SK-N-SH treated with all-trans-retinoic acid at 6 μM for 48 hours (cell line): ENCODE measurements at regions not wholly inside any gene's neighbourhood (a gene's known extent, or its start where the extent isn't known, plus 50 kb on each side); places are given as distances from the start of the nearest gene placed in this dataset.

Experiments used
- ARNTL ChIP-seq: fragments of 450-650 bp; formaldehyde crosslinking; IDR thresholded peaks from 2 replicates; pipeline ENCODE4 v1.5.0; 2020; ENCODE audit warnings: low read depth, mild to moderate bottlenecking, moderate library complexity, borderline replicate concordance
- ESRRG ChIP-seq: fragments of 250-450 bp; sonication (Bioruptor Pico); IDR thresholded peaks from 2 replicates; pipeline ENCODE4 v1.6.1; 2021; ENCODE audit warnings: mild to moderate bottlenecking
- GLIS3 ChIP-seq: fragments of 250-450 bp; sonication (Bioruptor Pico); IDR thresholded peaks from 2 replicates; pipeline ENCODE4 v1.5.0; 2020; ENCODE audit warnings: mild to moderate bottlenecking, moderate library complexity
- ISL1 ChIP-seq: fragments of 250-450 bp; sonication (Bioruptor Pico); IDR thresholded peaks from 2 replicates; pipeline ENCODE4 v2.1.2; 2022; ENCODE audit warnings: mild to moderate bottlenecking, moderate library complexity
- ZNF565 ChIP-seq: fragments of 450-650 bp; formaldehyde crosslinking; conservative IDR thresholded peaks from 2 replicates; pipeline ENCODE4 v1.5.0; 2020; ENCODE audit warnings: low read depth, mild to moderate bottlenecking, moderate library complexity
- TF ChIP-seq, protein P1 (sequence below): fragments of 250-450 bp; sonication (Bioruptor Pico); IDR thresholded peaks from 2 replicates; pipeline ENCODE4 v1.5.1; 2021; ENCODE audit warnings: mild to moderate bottlenecking, moderate library complexity

GRCh38 chr5:91742550-91742949 lies 359.4 kb upstream of the ARRDC3 start:
- TF ChIP-seq, protein P1, sequence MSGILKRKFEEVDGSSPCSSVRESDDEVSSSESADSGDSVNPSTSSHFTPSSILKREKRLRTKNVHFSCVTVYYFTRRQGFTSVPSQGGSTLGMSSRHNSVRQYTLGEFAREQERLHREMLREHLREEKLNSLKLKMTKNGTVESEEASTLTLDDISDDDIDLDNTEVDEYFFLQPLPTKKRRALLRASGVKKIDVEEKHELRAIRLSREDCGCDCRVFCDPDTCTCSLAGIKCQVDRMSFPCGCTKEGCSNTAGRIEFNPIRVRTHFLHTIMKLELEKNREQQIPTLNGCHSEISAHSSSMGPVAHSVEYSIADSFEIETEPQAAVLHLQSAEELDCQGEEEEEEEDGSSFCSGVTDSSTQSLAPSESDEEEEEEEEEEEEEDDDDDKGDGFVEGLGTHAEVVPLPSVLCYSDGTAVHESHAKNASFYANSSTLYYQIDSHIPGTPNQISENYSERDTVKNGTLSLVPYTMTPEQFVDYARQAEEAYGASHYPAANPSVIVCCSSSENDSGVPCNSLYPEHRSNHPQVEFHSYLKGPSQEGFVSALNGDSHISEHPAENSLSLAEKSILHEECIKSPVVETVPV: no peak
- no peak for TF ChIP-seq GLIS3 (CRISPR knock-in tag)
- no peak for TF ChIP-seq ISL1 (CRISPR knock-in tag)
- no peak for TF ChIP-seq ARNTL (CRISPR knock-in tag)
- TF ChIP-seq ZNF565: no peak
- no peak for TF ChIP-seq ESRRG (CRISPR knock-in tag)
